ENCODE measurements at regions not wholly inside any gene's neighbourhood (a gene's known extent, or its start where the extent isn't known, plus 50 kb on each side); places are given as distances from the start of the nearest gene placed in this dataset.

DNA sequence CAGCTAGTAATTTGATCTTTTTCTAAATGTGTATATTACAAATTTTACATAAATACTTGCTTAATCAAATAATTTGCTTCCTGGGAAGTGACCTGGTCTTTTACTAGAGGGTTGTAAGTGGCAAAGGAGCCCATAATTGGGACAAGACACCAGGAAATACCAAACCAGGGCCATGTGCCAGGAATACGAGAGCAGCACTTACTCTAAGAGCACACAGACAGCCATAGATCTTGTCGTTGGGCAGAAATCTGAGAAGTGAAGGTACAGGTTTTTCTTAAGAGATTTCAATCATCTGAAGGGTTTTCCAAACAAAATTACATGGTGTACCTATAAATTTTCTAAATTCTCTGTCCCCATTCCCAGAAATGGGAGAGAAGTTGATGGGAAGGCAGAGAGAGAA lies 179.3 kb downstream of the HINT1 start:
- TF ChIP-seq EZH2phosphoT487 (IDR thresholded peaks at IDR 0.05; ENCODE audit: unreplicated experiment) (no peak), CTCF (conservative IDR thresholded peaks at IDR 0.05; ENCODE audit: low read depth in 2 of 2) (no peak), REST (IDR thresholded peaks at IDR 0.05; ENCODE audit: unreplicated experiment) (no peak), POLR2AphosphoS5 (IDR thresholded peaks at IDR 0.05; ENCODE audit: low read depth) (no peak), JUNB (IDR thresholded peaks at IDR 0.05; ENCODE audit: unreplicated experiment) (no peak), EZH2 (IDR thresholded peaks at IDR 0.05; ENCODE audit: low read depth, unreplicated experiment) (no peak), CREB1 (CRISPR knock-in tag; IDR thresholded peaks at IDR 0.05; ENCODE audit: low read depth) (no peak), ZNF114 (CRISPR knock-in tag; IDR thresholded peaks at IDR 0.05) (no peak), ZNF331 (CRISPR knock-in tag; IDR thresholded peaks at IDR 0.05; ENCODE audit: low read depth) (no peak), ZNF462 (CRISPR knock-in tag; IDR thresholded peaks at IDR 0.05) (no peak)
- TF ChIP-seq, protein P1, sequence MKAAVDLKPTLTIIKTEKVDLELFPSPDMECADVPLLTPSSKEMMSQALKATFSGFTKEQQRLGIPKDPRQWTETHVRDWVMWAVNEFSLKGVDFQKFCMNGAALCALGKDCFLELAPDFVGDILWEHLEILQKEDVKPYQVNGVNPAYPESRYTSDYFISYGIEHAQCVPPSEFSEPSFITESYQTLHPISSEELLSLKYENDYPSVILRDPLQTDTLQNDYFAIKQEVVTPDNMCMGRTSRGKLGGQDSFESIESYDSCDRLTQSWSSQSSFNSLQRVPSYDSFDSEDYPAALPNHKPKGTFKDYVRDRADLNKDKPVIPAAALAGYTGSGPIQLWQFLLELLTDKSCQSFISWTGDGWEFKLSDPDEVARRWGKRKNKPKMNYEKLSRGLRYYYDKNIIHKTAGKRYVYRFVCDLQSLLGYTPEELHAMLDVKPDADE (IDR thresholded peaks at IDR 0.05) = no peak

Measured in GM23338 (cell line).